IMR-90 (cell line): ENCODE measurements at regions not wholly inside any gene's neighbourhood (a gene's known extent, or its start where the extent isn't known, plus 50 kb on each side); places are given as distances from the start of the nearest gene placed in this dataset.

Experiments
- ATAC-seq: fragments of 200-7000 bp; cut with Tn5 transposase; 2 replicates; pipeline ENCODE4 v1.9.1; 2020; ENCODE audit warnings: low read depth, mild to moderate bottlenecking, moderate library complexity
- BruUV-seq: library from RNA; stranded (reverse); fragments of 400-500 nt; replicated peaks from 2 replicates; lab custom pipeline; 2021; lab: Mats Ljungman, UMichigan
- CTCF ChIA-PET: fragments of 300-600 bp; formaldehyde crosslinking; extraction: SDS; loops from one replicate; lab custom pipeline; 2021; ENCODE audit warnings: antibody characterized with exemption; lab: Yijun Ruan, JAX
- POLR2A ChIA-PET: fragments of 300-600 bp; sonication (Branson Sonifier 250); formaldehyde crosslinking; loops from one replicate; lab custom pipeline; 2022; ENCODE audit warnings: antibody characterized with exemption; ENCODE audit not compliant: unreplicated experiment; lab: Charles Lee
- DNase-seq: peaks from one replicate; pipeline ENCODE4 v3.0.0; 2013
- H2AFZ ChIP-seq: replicated peaks from 2 replicates; pipeline ENCODE3; 2013; ENCODE audit warnings: low read length, mild to moderate bottlenecking; ENCODE audit not compliant: poor library complexity
- H2AK5ac ChIP-seq: 2 replicates; pipeline ENCODE4 v1.6.1; 2013; ENCODE audit warnings: low read depth, low read length, inconsistent platforms
- H2AK9ac ChIP-seq: replicated peaks from 2 replicates; pipeline ENCODE3; 2013; ENCODE audit warnings: mild to moderate bottlenecking, low read depth, low read length, moderate library complexity; ENCODE audit not compliant: poor library complexity
- H2BK120ac ChIP-seq: 2 replicates; pipeline ENCODE4 v1.6.1; 2013; ENCODE audit warnings: low read depth, low read length, inconsistent platforms
- H2BK15ac ChIP-seq: 3 replicates; pipeline ENCODE4 v1.6.1; 2013; ENCODE audit warnings: low read depth, low read length, inconsistent platforms
- H2BK20ac ChIP-seq: 2 replicates; pipeline ENCODE4 v1.6.1; 2013; ENCODE audit warnings: low read depth, mild to moderate bottlenecking, inconsistent platforms, low read length, moderate library complexity
- H2BK5ac ChIP-seq: 2 replicates; pipeline ENCODE4 v1.6.1; 2013; ENCODE audit warnings: mild to moderate bottlenecking, low read depth, low read length, inconsistent platforms; ENCODE audit not compliant: poor library complexity, severe bottlenecking
- H3K14ac ChIP-seq: replicated peaks from 2 replicates; pipeline ENCODE4 v1.6.1; 2013; ENCODE audit warnings: low read depth, low read length, inconsistent platforms
- H3K18ac ChIP-seq: 2 replicates; pipeline ENCODE4 v1.6.1; 2013; ENCODE audit warnings: low read depth, low read length, control low read depth
- H3K23ac ChIP-seq: 2 replicates; pipeline ENCODE4 v1.6.1; 2013; ENCODE audit warnings: low read depth, low read length, inconsistent platforms
- H3K27ac ChIP-seq: 2 replicates; pipeline ENCODE4 v1.5.1; 2013; ENCODE audit warnings: mild to moderate bottlenecking, control low read depth, low read length; ENCODE audit not compliant: insufficient read depth
- H3K27me3 ChIP-seq: 2 replicates; pipeline ENCODE4 v1.6.1; 2013; ENCODE audit warnings: low read length; ENCODE audit not compliant: control insufficient read depth, insufficient read depth
- H3K36me3 ChIP-seq: 2 replicates; pipeline ENCODE4 v1.6.1; 2013; ENCODE audit warnings: low read length, mixed read lengths; ENCODE audit not compliant: control insufficient read depth, insufficient read depth
- H3K4ac ChIP-seq: 2 replicates; pipeline ENCODE4 v1.6.1; 2013; ENCODE audit warnings: low read depth, low read length, inconsistent platforms
- H3K4me1 ChIP-seq: 2 replicates; pipeline ENCODE4 v1.6.1; 2013; ENCODE audit warnings: low read length, mixed read lengths; ENCODE audit not compliant: control insufficient read depth, insufficient read depth
- H3K4me2 ChIP-seq: 2 replicates; pipeline ENCODE4 v1.6.1; 2013; ENCODE audit warnings: low read depth, mild to moderate bottlenecking, control low read depth, low read length, moderate library complexity
- H3K4me3 ChIP-seq: 2 replicates; pipeline ENCODE4 v1.5.1; 2013; ENCODE audit warnings: low read depth, mild to moderate bottlenecking, control low read depth, low read length, moderate library complexity; ENCODE audit not compliant: insufficient read depth
- H3K56ac ChIP-seq: 2 replicates; pipeline ENCODE4 v1.6.1; 2013; ENCODE audit warnings: low read length, inconsistent platforms; ENCODE audit not compliant: insufficient read depth; ENCODE audit errors: extremely low read depth
- H3K79me1 ChIP-seq, 2 experiments: 2 replicates each; pipeline ENCODE4 v1.6.1; 2013; ENCODE audit warnings: low read length in 2 of 2, inconsistent platforms in 1 of 2, low read depth in 1 of 2
- H3K9ac ChIP-seq: 2 replicates; pipeline ENCODE4 v1.6.1; 2013; ENCODE audit warnings: low read depth, low read length, control low read depth
- H3K9me1 ChIP-seq: 2 replicates; pipeline ENCODE4 v1.6.1; 2013; ENCODE audit warnings: low read length, inconsistent platforms; ENCODE audit not compliant: insufficient read depth
- H3K9me3 ChIP-seq: 2 replicates; pipeline ENCODE4 v1.6.1; 2013; ENCODE audit warnings: low read length; ENCODE audit not compliant: control insufficient read depth, insufficient read depth
- H4K20me1 ChIP-seq: 2 replicates; pipeline ENCODE4 v1.6.1; 2013; ENCODE audit warnings: low read length, inconsistent platforms; ENCODE audit not compliant: insufficient read depth
- H4K5ac ChIP-seq: 2 replicates; pipeline ENCODE4 v1.6.1; 2013; ENCODE audit warnings: mild to moderate bottlenecking, low read depth, low read length, control low read depth
- H4K8ac ChIP-seq, 2 experiments: 2 replicates each; pipeline ENCODE4 v1.6.1; 2013; ENCODE audit warnings: low read depth in 2 of 2, low read length in 2 of 2, control low read depth in 1 of 2, inconsistent platforms in 1 of 2
- H4K91ac ChIP-seq: 2 replicates; pipeline ENCODE4 v1.6.1; 2013; ENCODE audit warnings: low read depth, low read length, inconsistent platforms; ENCODE audit not compliant: insufficient read depth
- CEBPB ChIP-seq: IDR thresholded peaks from 2 replicates; pipeline ENCODE4 v1.6.1; 2012; ENCODE audit warnings: low read depth, low read length, improper control_type of control experiment
- CHD1 ChIP-seq: IDR thresholded peaks from 2 replicates; pipeline ENCODE4 v1.6.1; 2012; ENCODE audit warnings: low read depth, low read length, improper control_type of control experiment
- FOS ChIP-seq: fragments of 150-350 bp; IDR thresholded peaks from 2 replicates; pipeline ENCODE4 v1.6.1; 2016; ENCODE audit warnings: low read depth, low read length
- MAZ ChIP-seq: IDR thresholded peaks from 2 replicates; pipeline ENCODE4 v1.6.1; 2012; ENCODE audit warnings: low read depth, mild to moderate bottlenecking, low read length, improper control_type of control experiment, moderate library complexity, borderline replicate concordance
- MXI1 ChIP-seq: IDR thresholded peaks from 2 replicates; pipeline ENCODE4 v1.6.1; 2012; ENCODE audit warnings: low read depth, mild to moderate bottlenecking, low read length, moderate library complexity, borderline replicate concordance
- NFE2L2 ChIP-seq: fragments of 150-350 bp; IDR thresholded peaks from 2 replicates; pipeline ENCODE4 v1.6.1; 2016; ENCODE audit warnings: low read depth, mild to moderate bottlenecking, low read length
- POLR2A ChIP-seq: IDR thresholded peaks from 2 replicates; pipeline ENCODE4 v1.6.1; 2012; ENCODE audit warnings: mild to moderate bottlenecking, low read depth, low read length
- RAD21 ChIP-seq: IDR thresholded peaks from 2 replicates; pipeline ENCODE4 v1.6.1; 2012; ENCODE audit warnings: low read length, improper control_type of control experiment
- RCOR1 ChIP-seq: IDR thresholded peaks from 2 replicates; pipeline ENCODE4 v1.6.1; 2012; ENCODE audit warnings: mild to moderate bottlenecking, low read length, improper control_type of control experiment; ENCODE audit not compliant: insufficient replicate concordance
- RFX5 ChIP-seq: IDR thresholded peaks from 2 replicates; pipeline ENCODE4 v1.8.0; 2012; ENCODE audit warnings: low read depth, mild to moderate bottlenecking, low read length, moderate library complexity
- SMC3 ChIP-seq: fragments of 150-350 bp; IDR thresholded peaks from 2 replicates; pipeline ENCODE4 v1.6.1; 2016; ENCODE audit warnings: low read depth, mild to moderate bottlenecking, antibody characterized with exemption, low read length, moderate library complexity
- WGBS, 2 experiments: methylation state at CpG; one replicate each; pipeline versions ENCODE4 v1.1.5 to v1.1.7; 2013; ENCODE audit warnings: missing lambda C conversion rate in 2 of 2; ENCODE audit not compliant: insufficient read length in 1 of 2; ENCODE audit errors: extremely low coverage in 2 of 2; 5-methylcytosine and 5-hydroxymethylcytosine counted together
- dilution Hi-C: fragments of 300-500 bp; cut with HindIII; formaldehyde crosslinking; loops from one replicate; pipeline ENCODE4 v1.14.3; 2018; ENCODE audit warnings: low sequenced_read_pairs; ENCODE audit not compliant: unreplicated experiment
- in situ Hi-C: fragments of 300-500 bp; cut with MboI; formaldehyde crosslinking; loops from 3 replicates; pipeline ENCODE4 v1.14.3; 2019; ENCODE audit warnings: low sequenced_read_pairs, inconsistent platforms, mixed read lengths
- intact Hi-C: fragments of 100-400 bp; cut with micrococcal nuclease; formaldehyde crosslinking; loops from 2 replicates; pipeline ENCODE4 v1.10.0; 2022
- TF ChIP-seq, protein P1 (sequence below): fragments of 150-350 bp; IDR thresholded peaks from 2 replicates; pipeline ENCODE4 v1.6.1; 2017; ENCODE audit warnings: mild to moderate bottlenecking, antibody characterized with exemption, low read length, low read depth
- TF ChIP-seq, protein P2 (sequence below): fragments of 150-350 bp; IDR thresholded peaks from 2 replicates; pipeline ENCODE4 v1.6.1; 2016; ENCODE audit warnings: low read depth, mild to moderate bottlenecking, low read length, moderate library complexity, borderline replicate concordance

DNA sequence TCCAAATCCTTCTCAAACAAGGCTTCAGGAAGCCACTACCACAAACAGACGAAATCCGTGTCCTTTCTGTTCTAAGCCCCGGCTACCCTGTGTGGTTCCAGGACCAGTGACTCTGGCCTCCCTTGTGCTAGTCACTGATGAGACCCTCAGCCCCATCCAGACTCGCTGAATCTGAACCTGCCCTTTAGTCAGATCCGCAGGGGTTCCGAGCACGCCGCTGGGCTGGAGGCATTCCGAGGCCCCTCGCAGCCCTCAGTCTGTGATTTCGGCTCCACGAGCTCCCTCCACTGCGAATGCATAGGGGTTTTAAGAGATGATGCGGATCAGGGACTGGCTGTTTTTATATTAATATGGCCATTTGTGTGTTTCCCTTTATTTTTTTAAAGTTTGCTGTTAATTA lies 292.7 kb downstream of the IRF8 start:
- ChIA-PET CTCF (interaction anchor here (0.7 kb wide), 1 partner anchor 195 kb away, joined by 4 read pairs; no protein-coding TSS in a partner anchor), POLR2A (no interaction called here)
- Histone ChIP-seq H3K4me3 (no peak overlapping the region), H4K20me1 (no peaks in the 10 kb centered on the region), H3K14ac (no peak overlapping the region), H3K9me1 (no peaks in the 10 kb centered on the region), H3K9me3 (no peaks in the 10 kb centered on the region), H3K23ac (no peak overlapping the region), H2AK9ac (no peak overlapping the region), H2BK20ac (no peak overlapping the region), H3K27ac (no peak overlapping the region), H3K4ac (no peak overlapping the region), H3K18ac (no peak overlapping the region), H2BK15ac (no peak overlapping the region), H3K56ac (no peak overlapping the region), H3K27me3 (0 out of 2 replicates have a peak, but pooled peaks cover 1% of the 10 kb centered on the region), H3K79me1 (no peaks in the 10 kb centered on the region), H3K4me2 (no peak overlapping the region), H4K8ac (no peak overlapping the region), H3K36me3 (no peaks in the 10 kb centered on the region), H4K5ac (no peak overlapping the region), H3K4me1 (peaks cover 8% of the 10 kb centered on the region), H3K9ac (no peak overlapping the region), H2BK5ac (no peak overlapping the region), H2AFZ (no peak overlapping the region), H2BK120ac (no peak overlapping the region), H4K91ac (no peak overlapping the region), H2AK5ac (no peak overlapping the region)
- intact Hi-C loops: no loop called here
- in situ Hi-C loops: no loop called here
- WGBS, 2 experiments: 92% methylated on average over 2 of the region's 14 CpGs; no CpG with 5 or more reads in 1 of the 2 experiments
- no peak for DNase-seq
- no peak for ATAC-seq
- TF ChIP-seq, protein P1, sequence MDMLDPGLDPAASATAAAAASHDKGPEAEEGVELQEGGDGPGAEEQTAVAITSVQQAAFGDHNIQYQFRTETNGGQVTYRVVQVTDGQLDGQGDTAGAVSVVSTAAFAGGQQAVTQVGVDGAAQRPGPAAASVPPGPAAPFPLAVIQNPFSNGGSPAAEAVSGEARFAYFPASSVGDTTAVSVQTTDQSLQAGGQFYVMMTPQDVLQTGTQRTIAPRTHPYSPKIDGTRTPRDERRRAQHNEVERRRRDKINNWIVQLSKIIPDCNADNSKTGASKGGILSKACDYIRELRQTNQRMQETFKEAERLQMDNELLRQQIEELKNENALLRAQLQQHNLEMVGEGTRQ: no peak
- TF ChIP-seq CHD1 (no peak), RAD21 (no peak), NFE2L2 (no peak), POLR2A (no peak), CEBPB (no peak), MXI1 (no peak), MAZ (no peak), SMC3 (no peak), RCOR1 (no peak), RFX5 (no peak), FOS (no peak)
- TF ChIP-seq, protein P2, sequence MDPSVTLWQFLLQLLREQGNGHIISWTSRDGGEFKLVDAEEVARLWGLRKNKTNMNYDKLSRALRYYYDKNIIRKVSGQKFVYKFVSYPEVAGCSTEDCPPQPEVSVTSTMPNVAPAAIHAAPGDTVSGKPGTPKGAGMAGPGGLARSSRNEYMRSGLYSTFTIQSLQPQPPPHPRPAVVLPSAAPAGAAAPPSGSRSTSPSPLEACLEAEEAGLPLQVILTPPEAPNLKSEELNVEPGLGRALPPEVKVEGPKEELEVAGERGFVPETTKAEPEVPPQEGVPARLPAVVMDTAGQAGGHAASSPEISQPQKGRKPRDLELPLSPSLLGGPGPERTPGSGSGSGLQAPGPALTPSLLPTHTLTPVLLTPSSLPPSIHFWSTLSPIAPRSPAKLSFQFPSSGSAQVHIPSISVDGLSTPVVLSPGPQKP: no peak
- BruUV-seq: no TSS peak
- dilution Hi-C loops: no loop called here
